Neural progenitor cell (in vitro differentiated cells): ENCODE measurements at regions not wholly inside any gene's neighbourhood (a gene's known extent, or its start where the extent isn't known, plus 50 kb on each side); places are given as distances from the start of the nearest gene placed in this dataset.

ENCODE experiments used
- CTCF ChIP-seq: fragments of 200-600 bp; sonication (generic); IDR thresholded peaks from 2 replicates; pipeline ENCODE4 v1.5.1; 2017; ENCODE audit warnings: antibody characterized with exemption, mild to moderate bottlenecking
- EZH2 ChIP-seq: fragments of 200-600 bp; sonication (generic); IDR thresholded peaks from 2 replicates; pipeline ENCODE4 v1.6.1; 2017; ENCODE audit warnings: antibody characterized with exemption, mild to moderate bottlenecking, moderate library complexity
- EZH2phosphoT487 ChIP-seq: fragments of 200-600 bp; sonication (generic); IDR thresholded peaks from 2 replicates; pipeline ENCODE4 v1.6.1; 2017; ENCODE audit warnings: antibody characterized with exemption

DNA sequence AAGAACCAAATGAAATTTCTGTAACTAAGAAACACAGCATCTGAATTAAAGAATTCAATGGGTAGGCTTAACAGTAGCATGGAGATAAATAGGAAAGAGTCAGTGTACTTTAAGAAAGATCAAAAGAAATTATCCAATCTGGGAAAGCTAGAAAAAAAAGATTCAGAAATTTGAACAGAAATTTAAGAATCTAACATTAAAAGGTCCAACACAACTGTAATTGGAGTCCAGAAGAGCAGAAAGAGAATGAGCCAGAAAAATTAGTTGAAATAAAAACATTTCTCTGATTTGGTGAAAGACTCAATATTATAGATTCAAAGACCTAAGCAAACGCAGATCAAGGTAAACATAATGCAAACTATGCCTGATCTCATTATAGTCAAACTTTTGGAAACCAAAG, 187.1 kb downstream of the C3orf38 start:
- no peak for TF ChIP-seq EZH2
- no peak for TF ChIP-seq CTCF
- TF ChIP-seq EZH2phosphoT487: no peak
